ENCODE measurements at regions not wholly inside any gene's neighbourhood (a gene's known extent, or its start where the extent isn't known, plus 50 kb on each side); places are given as distances from the start of the nearest gene placed in this dataset.

DNA sequence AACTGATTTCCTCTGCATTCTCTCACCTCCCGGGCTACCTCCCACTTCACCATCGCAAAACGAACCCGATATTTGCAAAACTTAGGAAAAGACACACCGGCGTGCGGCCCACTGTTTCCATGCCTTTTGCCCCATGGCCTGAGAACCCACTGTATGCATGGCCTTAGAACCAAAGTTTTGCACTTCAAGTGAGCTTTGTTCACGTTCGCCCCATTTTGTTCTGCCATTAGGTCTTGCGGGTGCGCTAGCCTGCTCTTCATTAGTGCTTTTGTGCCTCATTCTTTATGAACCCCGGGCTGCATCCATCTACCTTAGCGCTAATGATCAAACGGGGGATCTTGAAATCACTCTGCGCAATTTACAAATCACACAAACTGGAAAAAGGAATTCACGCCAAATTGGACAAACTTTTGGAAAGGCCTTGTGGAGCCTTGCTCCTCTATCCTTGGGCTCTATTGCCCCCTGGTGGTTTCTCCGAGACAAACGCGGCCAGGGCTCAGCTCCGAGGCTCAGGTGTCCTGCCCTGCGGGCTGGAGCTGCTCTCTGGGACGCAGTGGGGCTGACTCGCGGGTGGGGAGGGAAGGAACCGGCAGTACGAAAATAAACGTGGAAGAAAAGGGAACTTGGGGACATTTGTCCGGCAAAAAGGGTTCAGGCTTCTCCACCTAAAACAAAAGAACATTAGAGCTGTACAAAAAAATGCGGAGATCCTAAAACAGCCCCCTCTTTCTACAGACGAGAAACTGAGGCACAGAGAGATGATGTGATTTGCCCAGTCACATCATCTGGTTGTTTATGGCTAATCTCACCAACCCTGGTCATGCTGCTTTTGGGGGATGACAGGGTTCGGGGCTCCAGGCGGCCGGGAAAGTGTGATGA lies 300.4 kb upstream of the NFE2L3 start:
- peak; percentile 86 to 91 for TF ChIP-seq CTCF (conservative IDR thresholded peaks at IDR 0.05 in 1 of 2, IDR thresholded peaks at IDR 0.05 in 1 of 2; ENCODE audit: low read depth in 1 of 2, low read length in 2 of 2)
- TF ChIP-seq EZH2 (IDR thresholded peaks at IDR 0.05; ENCODE audit: low read length, missing control alignments), result no peak
